Glutamatergic neuron (in vitro differentiated cells): ENCODE measurements at regions not wholly inside any gene's neighbourhood (a gene's known extent, or its start where the extent isn't known, plus 50 kb on each side); places are given as distances from the start of the nearest gene placed in this dataset.

Experiments
- DNase-seq: peaks from one replicate; pipeline ENCODE4 v3.0.0; 2022
- H3K27ac Mint-ChIP-seq: one replicate; pipeline ENCODE4 v1.8.0; 2020; ENCODE audit warnings: mild to moderate bottlenecking, mixed read lengths, inconsistent platforms; ENCODE audit not compliant: unreplicated experiment
- H3K27me3 Mint-ChIP-seq: one replicate; pipeline ENCODE4 v1.8.0; 2020; ENCODE audit warnings: mild to moderate bottlenecking, moderate library complexity, mixed read lengths, inconsistent platforms; ENCODE audit not compliant: unreplicated experiment
- H3K36me3 Mint-ChIP-seq: one replicate; pipeline ENCODE4 v1.8.0; 2020; ENCODE audit warnings: mild to moderate bottlenecking, mixed read lengths, inconsistent platforms; ENCODE audit not compliant: unreplicated experiment
- H3K4me1 Mint-ChIP-seq: one replicate; pipeline ENCODE4 v1.8.0; 2020; ENCODE audit warnings: mild to moderate bottlenecking, low read depth, mixed read lengths, inconsistent platforms; ENCODE audit not compliant: unreplicated experiment
- H3K4me3 Mint-ChIP-seq: one replicate; pipeline ENCODE4 v1.8.0; 2020; ENCODE audit warnings: mild to moderate bottlenecking, mixed read lengths, inconsistent platforms; ENCODE audit not compliant: unreplicated experiment
- H3K9me3 Mint-ChIP-seq: one replicate; pipeline ENCODE4 v1.8.0; 2020; ENCODE audit warnings: mild to moderate bottlenecking, moderate library complexity, mixed read lengths, inconsistent platforms; ENCODE audit not compliant: unreplicated experiment
- TF ChIP-seq, protein P1 (sequence below): fragments of 200-600 bp; sonication (generic); IDR thresholded peaks from one replicate; pipeline ENCODE4 v1.5.0; 2021; ENCODE audit not compliant: partially characterized antibody, unreplicated experiment

DNA sequence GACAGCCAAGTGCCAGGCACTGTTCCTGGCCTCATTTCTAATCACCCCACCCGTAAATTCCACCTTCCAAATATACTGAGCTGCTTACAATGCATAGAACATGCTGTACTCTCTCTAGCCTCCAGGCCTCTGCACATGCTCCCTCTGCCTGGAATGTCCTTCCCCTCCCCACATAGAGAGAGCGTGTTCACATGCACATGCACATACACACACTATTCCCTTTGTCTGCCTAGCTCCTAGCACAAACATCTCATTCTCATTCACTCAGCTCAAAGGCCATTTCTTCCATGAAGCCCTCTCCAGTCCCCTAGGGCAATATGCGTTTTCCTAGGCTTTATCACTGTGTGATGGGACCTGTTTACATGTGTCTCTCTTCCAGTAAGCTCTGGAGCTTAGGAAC, 144.6 kb downstream of the WT1 start:
- TF ChIP-seq, protein P1, sequence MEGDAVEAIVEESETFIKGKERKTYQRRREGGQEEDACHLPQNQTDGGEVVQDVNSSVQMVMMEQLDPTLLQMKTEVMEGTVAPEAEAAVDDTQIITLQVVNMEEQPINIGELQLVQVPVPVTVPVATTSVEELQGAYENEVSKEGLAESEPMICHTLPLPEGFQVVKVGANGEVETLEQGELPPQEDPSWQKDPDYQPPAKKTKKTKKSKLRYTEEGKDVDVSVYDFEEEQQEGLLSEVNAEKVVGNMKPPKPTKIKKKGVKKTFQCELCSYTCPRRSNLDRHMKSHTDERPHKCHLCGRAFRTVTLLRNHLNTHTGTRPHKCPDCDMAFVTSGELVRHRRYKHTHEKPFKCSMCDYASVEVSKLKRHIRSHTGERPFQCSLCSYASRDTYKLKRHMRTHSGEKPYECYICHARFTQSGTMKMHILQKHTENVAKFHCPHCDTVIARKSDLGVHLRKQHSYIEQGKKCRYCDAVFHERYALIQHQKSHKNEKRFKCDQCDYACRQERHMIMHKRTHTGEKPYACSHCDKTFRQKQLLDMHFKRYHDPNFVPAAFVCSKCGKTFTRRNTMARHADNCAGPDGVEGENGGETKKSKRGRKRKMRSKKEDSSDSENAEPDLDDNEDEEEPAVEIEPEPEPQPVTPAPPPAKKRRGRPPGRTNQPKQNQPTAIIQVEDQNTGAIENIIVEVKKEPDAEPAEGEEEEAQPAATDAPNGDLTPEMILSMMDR: no peak
- Mint-ChIP-seq H3K27ac (no peak overlapping the region), H3K9me3 (no peaks in the 10 kb centered on the region), H3K4me1 (peaks cover 3% of the 10 kb centered on the region), H3K4me3 (no peak overlapping the region), H3K36me3 (no peaks in the 10 kb centered on the region), H3K27me3 (no peaks in the 10 kb centered on the region)
- no peak for DNase-seq

DNA sequence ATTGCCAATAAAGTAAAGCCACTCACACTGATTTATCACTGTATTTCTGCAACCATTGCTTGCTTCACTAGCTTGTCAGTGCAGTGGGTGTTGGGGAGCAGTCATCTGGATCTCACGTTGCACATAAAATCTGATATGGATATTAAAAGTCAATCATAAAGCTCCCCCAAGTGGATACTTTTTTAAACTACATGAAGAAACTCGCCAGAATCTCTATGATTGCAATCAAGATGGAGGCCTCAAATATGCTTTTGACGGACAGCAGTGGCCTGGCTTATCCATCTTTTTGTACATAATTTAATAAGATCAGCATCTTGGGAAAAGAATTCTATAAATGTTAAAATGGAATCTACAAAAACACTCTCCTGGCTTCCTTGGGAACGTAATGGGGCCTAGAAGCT, 137.7 kb downstream of the WT1 start:
- Mint-ChIP-seq H3K9me3 (no peaks in the 10 kb centered on the region), H3K4me3 (no peak overlapping the region), H3K4me1 (no peaks in the 10 kb centered on the region), H3K36me3 (no peaks in the 10 kb centered on the region), H3K27ac (no peak overlapping the region), H3K27me3 (peaks cover 7% of the 10 kb centered on the region)
- DNase-seq: no peak
- TF ChIP-seq, protein P1: peak; percentile 46

DNA sequence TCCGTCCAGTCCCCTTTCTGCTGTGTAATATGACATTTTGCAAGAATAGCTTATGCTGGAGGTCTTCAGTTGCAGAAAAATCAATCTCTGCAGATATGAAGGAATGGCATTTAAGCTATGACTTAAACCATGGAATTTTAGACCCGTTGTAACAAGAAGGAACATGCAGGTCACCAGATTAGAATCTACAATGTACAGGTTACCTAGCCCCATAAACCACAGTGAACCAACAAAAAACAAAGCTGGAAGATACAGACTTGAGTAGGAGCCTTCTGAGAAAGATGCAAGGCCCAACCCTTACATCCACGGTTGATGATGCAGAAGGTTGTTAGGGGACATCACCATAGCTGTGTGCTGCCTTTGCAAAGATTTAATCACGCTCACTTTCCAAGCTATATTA, 132.5 kb downstream of the WT1 start:
- TF ChIP-seq, protein P1: no peak
- Mint-ChIP-seq H3K27me3 (peaks cover 3% of the 10 kb centered on the region), H3K36me3 (no peaks in the 10 kb centered on the region), H3K4me1 (peaks cover 21% of the 10 kb centered on the region), H3K9me3 (no peaks in the 10 kb centered on the region), H3K4me3 (no peak overlapping the region), H3K27ac (no peak overlapping the region)
- DNase-seq: no peak

DNA sequence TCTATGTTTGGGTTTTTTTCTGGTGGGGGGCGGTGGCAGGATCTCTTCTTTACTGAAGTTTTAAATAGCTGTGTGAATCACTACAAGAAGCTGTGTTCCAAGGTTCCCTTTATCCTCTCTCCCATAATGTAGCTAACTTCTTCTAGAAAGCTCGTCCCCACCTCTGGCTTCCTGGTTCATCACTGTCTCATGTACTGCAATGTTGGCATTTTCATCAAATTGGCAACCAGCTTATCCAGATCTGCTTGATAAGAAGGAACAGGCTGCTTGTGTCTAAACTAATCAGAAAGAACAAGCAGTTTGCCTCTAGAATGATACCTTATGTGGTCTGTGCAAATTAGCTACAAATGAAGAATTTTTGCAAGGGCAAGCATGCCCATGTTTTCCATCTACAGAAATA, 130.8 kb downstream of the WT1 start:
- DNase-seq: no peak
- H3K36me3 Mint-ChIP-seq: no peaks in the 10 kb centered on the region
- no peak overlapping the region for H3K27ac Mint-ChIP-seq
- no peaks in the 10 kb centered on the region for H3K9me3 Mint-ChIP-seq
- no peak overlapping the region for H3K4me3 Mint-ChIP-seq
- TF ChIP-seq, protein P1: no peak
- H3K27me3 Mint-ChIP-seq: peaks cover 2% of the 10 kb centered on the region
- H3K4me1 Mint-ChIP-seq: peaks cover 28% of the 10 kb centered on the region

DNA sequence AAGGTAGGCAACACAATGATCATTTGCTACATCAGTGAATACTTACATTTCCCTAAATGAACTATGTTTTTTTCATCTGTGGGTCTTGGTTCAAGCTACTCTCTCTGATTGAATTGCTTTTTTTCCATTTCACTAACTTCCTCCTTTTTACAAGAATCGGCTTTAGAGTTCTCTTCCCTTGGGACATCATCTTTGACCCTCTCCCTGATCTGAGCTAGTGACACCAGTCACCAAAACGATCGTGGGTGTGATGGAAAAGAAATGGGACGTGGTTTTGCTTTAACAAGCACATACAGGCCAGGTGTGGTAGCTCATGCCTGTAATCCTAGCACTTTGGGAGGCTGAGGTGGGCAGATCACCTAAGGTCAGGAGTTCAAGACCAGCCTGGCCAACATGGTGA, 129.9 kb downstream of the WT1 start:
- peak overlapping the region; percentile 11 for H3K27ac Mint-ChIP-seq
- peaks cover 28% of the 10 kb centered on the region for H3K4me1 Mint-ChIP-seq
- TF ChIP-seq, protein P1: no peak
- H3K4me3 Mint-ChIP-seq: no peak overlapping the region
- DNase-seq: no peak
- no peaks in the 10 kb centered on the region for H3K36me3 Mint-ChIP-seq
- no peaks in the 10 kb centered on the region for H3K27me3 Mint-ChIP-seq
- H3K9me3 Mint-ChIP-seq: no peaks in the 10 kb centered on the region
